ENCODE measurements at regions not wholly inside any gene's neighbourhood (a gene's known extent, or its start where the extent isn't known, plus 50 kb on each side); places are given as distances from the start of the nearest gene placed in this dataset.
"Not testable (repeated sequence)": the region's sequence is repeated elsewhere in the genome, so short reads cannot be mapped to it uniquely, and the experiment has no call there.

GRCh38 chr12:4833524-4833923 lies 76.2 kb upstream of the KCNA1 start:
- ChIA-PET POLR2A (no interaction called here), CTCF (no interaction called here)
- Histone ChIP-seq H2AFZ (ENCODE audit: low read depth, low read length) (no peak overlapping the region), H3K36me3 (ENCODE audit: control insufficient read depth in 2 of 2, extremely low read depth in 1 of 2, insufficient read depth in 2 of 2, low read length in 2 of 2) (no peaks in the 10 kb centered on the region), H3K27me3 (ENCODE audit: control insufficient read depth in 2 of 2, insufficient read depth in 2 of 2, low read length in 2 of 2) (peaks cover 0 to 2% of the 10 kb centered on the region in 2 experiments), H3K9me3 (replicated peaks; ENCODE audit: control insufficient read depth, insufficient read depth, low read length) (no peaks in the 10 kb centered on the region), H3K4me1 (ENCODE audit: control insufficient read depth, extremely low read depth, insufficient read depth, low read length) (no peaks in the 10 kb centered on the region), H3K9ac (replicated peaks; ENCODE audit: extremely low read depth, insufficient read depth, low read length) (no peak overlapping the region), H3K79me2 (ENCODE audit: control insufficient read depth, insufficient read depth, low read length) (no peaks in the 10 kb centered on the region), H3K9me1 (replicated peaks; ENCODE audit: control insufficient read depth, extremely low read depth, insufficient read depth, low read length) (no peaks in the 10 kb centered on the region), H4K20me1 (replicated peaks; ENCODE audit: control insufficient read depth, extremely low read depth, insufficient read depth, low read length) (no peaks in the 10 kb centered on the region), H3K4me2 (ENCODE audit: insufficient read depth, low read length) (no peak overlapping the region), H3K4me3 (replicated peaks in 1 of 3; ENCODE audit: insufficient read depth in 1 of 3, low read depth in 1 of 3, low read length in 3 of 3) (no peak overlapping the region), H3K27ac (ENCODE audit: insufficient read depth, low read depth, low read length) (no peak overlapping the region)
- FAIRE-seq (no peak), DNase-seq (ENCODE audit: low read depth, low spot score) (no peak)
- intact Hi-C loops (cut with micrococcal nuclease): no loop called here
- TF ChIP-seq EZH2 (IDR thresholded peaks at IDR 0.05; ENCODE audit: borderline replicate concordance, low read depth, low read length, severe bottlenecking) (no peak), MYC (IDR thresholded peaks at IDR 0.05; ENCODE audit: low read depth, low read length) (no peak)
- no TSS peak for BruUV-seq (replicated peaks)
- dilution Hi-C loops (cut with MboI; ENCODE audit: extremely low pct_ligation_motif_present, low sequenced_read_pairs): no loop called here

- H3K27ac ChIP-seq (ENCODE audit: insufficient read depth, low read depth, low read length); H3K4me2 ChIP-seq (ENCODE audit: insufficient read depth, low read length); H3K4me1 ChIP-seq (ENCODE audit: control insufficient read depth, extremely low read depth, insufficient read depth, low read length); H3K9ac ChIP-seq (replicated peaks; ENCODE audit: extremely low read depth, insufficient read depth, low read length); H3K79me2 ChIP-seq (ENCODE audit: control insufficient read depth, insufficient read depth, low read length); H3K36me3 ChIP-seq (ENCODE audit: control insufficient read depth in 2 of 2, extremely low read depth in 1 of 2, insufficient read depth in 2 of 2, low read length in 2 of 2); H4K20me1 ChIP-seq (replicated peaks; ENCODE audit: control insufficient read depth, extremely low read depth, insufficient read depth, low read length); DNase-seq (ENCODE audit: low read depth, low spot score); BruUV-seq (replicated peaks); dilution Hi-C loops (cut with MboI; ENCODE audit: extremely low pct_ligation_motif_present, low sequenced_read_pairs); FAIRE-seq; H3K9me3 ChIP-seq (replicated peaks; ENCODE audit: control insufficient read depth, insufficient read depth, low read length); POLR2A ChIA-PET; H3K27me3 ChIP-seq (ENCODE audit: control insufficient read depth in 2 of 2, insufficient read depth in 2 of 2, low read length in 2 of 2); H3K4me3 ChIP-seq (replicated peaks in 1 of 3; ENCODE audit: insufficient read depth in 1 of 3, low read depth in 1 of 3, low read length in 3 of 3); H3K9me1 ChIP-seq (replicated peaks; ENCODE audit: control insufficient read depth, extremely low read depth, insufficient read depth, low read length); intact Hi-C loops (cut with micrococcal nuclease); H2AFZ ChIP-seq (ENCODE audit: low read depth, low read length): not testable (repeated sequence)
- CTCF ChIA-PET: interaction anchor here (1.4 kb wide), 1 partner anchor 15 kb away, joined by 4 read pairs; no protein-coding TSS in a partner anchor
Measured at GRCh38 chr12:4842401-4842800, 67.3 kb upstream of the KCNA1 start.

Data from endothelial cell of umbilical vein (primary cell).